AG20443 (cell line): ENCODE measurements at regions not wholly inside any gene's neighbourhood (a gene's known extent, or its start where the extent isn't known, plus 50 kb on each side); places are given as distances from the start of the nearest gene placed in this dataset.

Experiments used
- DNase-seq: peaks from one replicate; pipeline ENCODE4 v3.0.0; 2012; ENCODE audit warnings: low spot score, mixed read lengths

- peak; percentile 94 for DNase-seq
Measured at GRCh38 chr3:42012935-42013690, 51.2 kb upstream of the ULK4 start.

- no peak for DNase-seq
Measured at GRCh38 chr3:42012383-42012934, 50.6 kb upstream of the ULK4 start.
